ENCODE measurements at regions not wholly inside any gene's neighbourhood (a gene's known extent, or its start where the extent isn't known, plus 50 kb on each side); places are given as distances from the start of the nearest gene placed in this dataset.

DNA sequence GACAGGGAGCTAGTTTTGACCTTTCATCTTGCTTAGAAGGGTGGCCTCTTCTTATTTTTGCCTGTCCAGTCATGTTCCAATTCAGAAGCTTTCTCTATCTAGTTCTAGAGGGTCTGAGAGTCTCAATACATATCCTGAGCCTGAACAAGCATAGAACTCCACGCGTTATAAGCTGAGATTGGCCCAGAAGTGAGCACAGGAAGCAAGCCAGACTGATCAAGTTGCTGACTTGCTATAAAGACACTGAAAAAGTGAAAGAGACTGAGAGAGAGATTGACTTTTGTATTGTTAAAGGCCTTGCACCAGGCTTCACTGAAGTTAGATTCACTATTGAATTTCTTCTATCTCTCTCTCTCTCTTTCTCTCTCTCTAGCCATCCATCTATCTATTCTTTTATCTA, 142.7 kb upstream of the DOCK10 start:
- TF ChIP-seq, protein P1, sequence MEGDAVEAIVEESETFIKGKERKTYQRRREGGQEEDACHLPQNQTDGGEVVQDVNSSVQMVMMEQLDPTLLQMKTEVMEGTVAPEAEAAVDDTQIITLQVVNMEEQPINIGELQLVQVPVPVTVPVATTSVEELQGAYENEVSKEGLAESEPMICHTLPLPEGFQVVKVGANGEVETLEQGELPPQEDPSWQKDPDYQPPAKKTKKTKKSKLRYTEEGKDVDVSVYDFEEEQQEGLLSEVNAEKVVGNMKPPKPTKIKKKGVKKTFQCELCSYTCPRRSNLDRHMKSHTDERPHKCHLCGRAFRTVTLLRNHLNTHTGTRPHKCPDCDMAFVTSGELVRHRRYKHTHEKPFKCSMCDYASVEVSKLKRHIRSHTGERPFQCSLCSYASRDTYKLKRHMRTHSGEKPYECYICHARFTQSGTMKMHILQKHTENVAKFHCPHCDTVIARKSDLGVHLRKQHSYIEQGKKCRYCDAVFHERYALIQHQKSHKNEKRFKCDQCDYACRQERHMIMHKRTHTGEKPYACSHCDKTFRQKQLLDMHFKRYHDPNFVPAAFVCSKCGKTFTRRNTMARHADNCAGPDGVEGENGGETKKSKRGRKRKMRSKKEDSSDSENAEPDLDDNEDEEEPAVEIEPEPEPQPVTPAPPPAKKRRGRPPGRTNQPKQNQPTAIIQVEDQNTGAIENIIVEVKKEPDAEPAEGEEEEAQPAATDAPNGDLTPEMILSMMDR (optimal IDR thresholded peaks at IDR 0.05 in 1 of 3, IDR thresholded peaks at IDR 0.05 in 1 of 3, conservative IDR thresholded peaks at IDR 0.05 in 1 of 3; ENCODE audit: extremely low read depth in 1 of 3, insufficient read depth in 2 of 3, low read length in 3 of 3) = no peak
- TF ChIP-seq EZH2 (IDR thresholded peaks at IDR 0.05; ENCODE audit: low read length) = no peak
- H3K4me1 ChIP-seq (ENCODE audit: control insufficient read depth, extremely low read depth, insufficient read depth, low read length) = no peaks in the 10 kb centered on the region
- H4K20me1 ChIP-seq (ENCODE audit: control insufficient read depth, extremely low read depth, insufficient read depth, low read length) = no peaks in the 10 kb centered on the region
- no peaks in the 10 kb centered on the region for H3K9me1 ChIP-seq (ENCODE audit: control insufficient read depth, extremely low read depth, insufficient read depth, low read length)
- dilution Hi-C loops (cut with MboI; ENCODE audit: extremely low pct_ligation_motif_present, low sequenced_read_pairs) = no loop called here
- no peaks in the 10 kb centered on the region for H3K9me3 ChIP-seq (ENCODE audit: control insufficient read depth, low read depth, low read length)
- H3K27ac ChIP-seq (ENCODE audit: control insufficient read depth, insufficient read depth, low read length) = no peak overlapping the region
- H3K4me2 ChIP-seq (ENCODE audit: control insufficient read depth, extremely low read depth, insufficient read depth, low read depth, low read length) = no peak overlapping the region
- H3K27me3 ChIP-seq (ENCODE audit: control insufficient read depth, extremely low read depth, insufficient read depth, low read length) = no peaks in the 10 kb centered on the region
- DNase-seq (ENCODE audit: low read depth, low spot score) (no peak), FAIRE-seq (no peak)
- no peak overlapping the region for H3K9ac ChIP-seq (ENCODE audit: control insufficient read depth, extremely low read depth, insufficient read depth, low read length)
- no peak overlapping the region for H2AFZ ChIP-seq (ENCODE audit: control insufficient read depth, low read length)
- H3K79me2 ChIP-seq (ENCODE audit: control insufficient read depth, insufficient read depth, low read length) = no peaks in the 10 kb centered on the region
- no peaks in the 10 kb centered on the region for H3K36me3 ChIP-seq (ENCODE audit: control insufficient read depth in 2 of 2, extremely low read depth in 1 of 2, insufficient read depth in 2 of 2, low read length in 2 of 2)
- H3K4me3 ChIP-seq (ENCODE audit: control insufficient read depth in 2 of 3, extremely low read depth in 1 of 3, insufficient read depth in 2 of 3, low read depth in 1 of 3, low read length in 3 of 3) = no peak overlapping the region

DNA sequence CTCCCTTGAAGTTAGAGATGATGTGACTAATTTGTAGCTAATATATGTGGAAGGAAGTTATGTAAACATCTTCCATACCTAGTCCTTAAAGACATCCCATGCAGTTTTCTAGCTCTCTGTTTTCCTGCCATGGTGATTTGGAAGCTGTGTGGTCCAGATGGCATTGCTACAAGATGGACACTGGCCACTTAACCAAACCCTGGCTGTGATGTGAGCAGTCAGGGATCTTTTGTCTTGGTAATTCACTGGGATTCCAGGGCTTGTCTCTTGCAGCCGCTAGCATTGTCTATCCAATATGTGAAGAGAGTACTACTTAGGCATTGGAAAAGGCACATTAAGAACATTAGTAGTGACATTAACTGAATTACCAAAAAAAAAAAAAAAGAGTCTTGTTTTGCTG, 139.9 kb upstream of the DOCK10 start:
- DNase-seq (ENCODE audit: low read depth, low spot score) (no peak), FAIRE-seq (no peak)
- Histone ChIP-seq H3K36me3 (ENCODE audit: control insufficient read depth in 2 of 2, extremely low read depth in 1 of 2, insufficient read depth in 2 of 2, low read length in 2 of 2) (no peaks in the 10 kb centered on the region), H3K9me3 (ENCODE audit: control insufficient read depth, low read depth, low read length) (no peaks in the 10 kb centered on the region), H3K27ac (ENCODE audit: control insufficient read depth, insufficient read depth, low read length) (no peak overlapping the region), H2AFZ (ENCODE audit: control insufficient read depth, low read length) (no peak overlapping the region), H3K9ac (ENCODE audit: control insufficient read depth, extremely low read depth, insufficient read depth, low read length) (no peak overlapping the region), H3K4me3 (ENCODE audit: control insufficient read depth in 2 of 3, extremely low read depth in 1 of 3, insufficient read depth in 2 of 3, low read depth in 1 of 3, low read length in 3 of 3) (no peak overlapping the region), H4K20me1 (ENCODE audit: control insufficient read depth, extremely low read depth, insufficient read depth, low read length) (no peaks in the 10 kb centered on the region), H3K79me2 (ENCODE audit: control insufficient read depth, insufficient read depth, low read length) (no peaks in the 10 kb centered on the region), H3K27me3 (ENCODE audit: control insufficient read depth, extremely low read depth, insufficient read depth, low read length) (no peaks in the 10 kb centered on the region), H3K9me1 (ENCODE audit: control insufficient read depth, extremely low read depth, insufficient read depth, low read length) (no peaks in the 10 kb centered on the region), H3K4me2 (ENCODE audit: control insufficient read depth, extremely low read depth, insufficient read depth, low read depth, low read length) (no peak overlapping the region), H3K4me1 (ENCODE audit: control insufficient read depth, extremely low read depth, insufficient read depth, low read length) (no peaks in the 10 kb centered on the region)
- dilution Hi-C loops (cut with MboI; ENCODE audit: extremely low pct_ligation_motif_present, low sequenced_read_pairs) = no loop called here
- no peak for TF ChIP-seq EZH2 (IDR thresholded peaks at IDR 0.05; ENCODE audit: low read length)
- TF ChIP-seq, protein P1 (optimal IDR thresholded peaks at IDR 0.05 in 1 of 3, IDR thresholded peaks at IDR 0.05 in 1 of 3, conservative IDR thresholded peaks at IDR 0.05 in 1 of 3; ENCODE audit: extremely low read depth in 1 of 3, insufficient read depth in 2 of 3, low read length in 3 of 3) = no peak

All from keratinocyte (primary cell).